ENCODE measurements at regions not wholly inside any gene's neighbourhood (a gene's known extent, or its start where the extent isn't known, plus 50 kb on each side); places are given as distances from the start of the nearest gene placed in this dataset.
A peak's percentile ranks its signal among the peaks of the same experiment; 100 is the strongest.

DNA sequence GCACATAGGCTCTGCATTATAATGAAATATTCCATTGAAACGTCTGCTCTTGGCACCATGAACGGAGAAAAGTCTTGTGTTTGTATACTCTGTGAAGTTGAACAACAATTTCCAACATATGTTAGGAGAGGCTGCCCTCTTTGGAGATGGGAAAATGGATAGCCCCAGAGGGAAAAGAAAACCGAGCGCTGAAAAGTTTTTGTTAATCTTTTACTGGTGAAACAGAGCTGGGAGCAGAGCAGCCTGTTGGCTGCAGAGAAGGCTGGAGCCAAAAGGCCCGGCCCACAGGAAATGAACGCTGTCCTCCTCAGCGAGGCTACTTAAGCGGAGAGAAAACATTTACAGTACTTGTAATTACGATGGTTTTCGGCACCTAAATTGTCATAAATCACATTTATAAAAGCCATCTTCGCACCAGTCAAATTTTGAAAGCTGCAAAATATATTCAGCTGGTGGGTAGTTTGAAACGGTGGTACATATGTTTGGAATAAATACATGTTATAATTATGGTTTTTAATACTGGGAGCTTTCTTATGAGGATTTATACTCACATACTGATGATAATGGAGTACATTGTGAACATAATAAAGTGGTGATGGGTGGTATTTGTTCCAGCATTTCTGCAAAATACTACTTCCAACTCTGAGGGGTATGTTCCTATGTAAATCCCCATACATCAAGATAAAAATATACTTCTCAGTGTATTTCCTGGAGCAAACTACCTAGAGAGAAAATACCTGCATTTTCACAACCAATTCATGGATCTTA lies 129.6 kb upstream of the CNTLN start:
- Histone ChIP-seq H3K27ac (ENCODE audit: low read depth) (no peak overlapping the region), H3K36me3 (ENCODE audit: insufficient read depth) (no peaks in the 10 kb centered on the region), H3K4me1 (ENCODE audit: insufficient read depth) (no peaks in the 10 kb centered on the region), H3K4me3 (ENCODE audit: low read depth, low read length) (no peak overlapping the region)
- WGBS = 6% methylated on average over 12 of the region's 12 CpGs
- DNase-seq (ENCODE audit: extremely low spot score) = peak; percentile 73

GRCh38 chr9:17004500-17004899 lies 130.3 kb upstream of the CNTLN start:
- DNase-seq (ENCODE audit: extremely low spot score) = no peak
- H3K36me3 ChIP-seq (ENCODE audit: insufficient read depth) = no peaks in the 10 kb centered on the region
- WGBS = 36% methylated on average over 5 of the region's 5 CpGs
- no peak overlapping the region for H3K4me3 ChIP-seq (ENCODE audit: low read depth, low read length)
- no peaks in the 10 kb centered on the region for H3K4me1 ChIP-seq (ENCODE audit: insufficient read depth)
- H3K27ac ChIP-seq (ENCODE audit: low read depth) = no peak overlapping the region

GRCh38 chr9:17003576-17004240 lies 131.1 kb upstream of the CNTLN start:
- H3K27ac ChIP-seq (ENCODE audit: low read depth) = no peak overlapping the region
- WGBS = 83% methylated on average over 1 of the region's 1 CpG
- H3K4me3 ChIP-seq (ENCODE audit: low read depth, low read length) = no peak overlapping the region
- DNase-seq (ENCODE audit: extremely low spot score) = no peak
- no peaks in the 10 kb centered on the region for H3K4me1 ChIP-seq (ENCODE audit: insufficient read depth)
- H3K36me3 ChIP-seq (ENCODE audit: insufficient read depth) = no peaks in the 10 kb centered on the region

DNA sequence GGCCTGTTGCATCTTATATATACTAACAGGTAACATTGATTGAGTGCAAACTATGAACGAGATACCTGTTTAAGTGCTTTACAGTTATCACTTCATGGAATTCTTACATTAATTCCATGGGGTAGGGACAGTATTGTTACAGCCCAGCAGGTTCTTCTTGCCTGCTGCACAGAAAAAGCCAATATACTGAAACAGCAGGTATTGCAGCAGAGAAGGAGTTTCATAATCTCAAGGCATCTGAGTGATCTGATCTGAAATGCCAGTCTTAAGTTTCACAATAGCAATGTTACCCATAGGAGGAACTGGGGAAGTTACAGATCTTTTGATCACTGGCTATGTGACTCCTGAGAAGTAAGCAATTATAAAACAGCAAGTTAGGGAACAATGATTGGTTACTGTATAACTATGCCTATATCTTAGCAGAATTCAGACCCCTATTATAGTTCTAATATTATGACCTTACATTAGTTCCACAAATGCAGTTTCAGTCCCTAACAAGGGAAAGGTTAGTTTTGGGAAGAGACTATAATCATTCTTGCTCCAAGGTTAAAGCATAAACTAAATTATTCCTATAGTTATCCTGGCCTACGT lies 126.5 kb upstream of the BNC2 start:
- DNase-seq (ENCODE audit: extremely low spot score) = no peak
- no peaks in the 10 kb centered on the region for H3K36me3 ChIP-seq (ENCODE audit: insufficient read depth)
- H3K4me3 ChIP-seq (ENCODE audit: low read depth, low read length) = no peak overlapping the region
- 97% methylated on average over 2 of the region's 2 CpGs for WGBS
- H3K4me1 ChIP-seq (ENCODE audit: insufficient read depth) = no peaks in the 10 kb centered on the region
- no peak overlapping the region for H3K27ac ChIP-seq (ENCODE audit: low read depth)

GRCh38 chr9:16992138-16992537 lies 121.7 kb upstream of the BNC2 start:
- no peak overlapping the region for H3K27ac ChIP-seq (ENCODE audit: low read depth)
- no peaks in the 10 kb centered on the region for H3K36me3 ChIP-seq (ENCODE audit: insufficient read depth)
- no peaks in the 10 kb centered on the region for H3K4me1 ChIP-seq (ENCODE audit: insufficient read depth)
- DNase-seq (ENCODE audit: extremely low spot score) = no peak
- WGBS = 61% methylated on average over 2 of the region's 2 CpGs
- no peak overlapping the region for H3K4me3 ChIP-seq (ENCODE audit: low read depth, low read length)

- Histone ChIP-seq H3K27ac (ENCODE audit: low read depth) (no peak overlapping the region), H3K4me1 (ENCODE audit: insufficient read depth) (no peaks in the 10 kb centered on the region), H3K36me3 (ENCODE audit: insufficient read depth) (no peaks in the 10 kb centered on the region), H3K4me3 (ENCODE audit: low read depth, low read length) (no peak overlapping the region)
- 66% methylated on average over 2 of the region's 2 CpGs for WGBS
- no peak for DNase-seq (ENCODE audit: extremely low spot score)
Observed at GRCh38 chr9:16987026-16987425, 116.6 kb upstream of the BNC2 start.

GRCh38 chr9:16986556-16986955 lies 116.1 kb upstream of the BNC2 start:
- WGBS = 29% methylated on average over 4 of the region's 4 CpGs
- H3K36me3 ChIP-seq (ENCODE audit: insufficient read depth) = no peaks in the 10 kb centered on the region

GRCh38 chr9:16985559-16986348 lies 115.3 kb upstream of the BNC2 start:
- 46% methylated on average over 12 of the region's 12 CpGs for WGBS
- H3K4me1 ChIP-seq (ENCODE audit: insufficient read depth) = no peaks in the 10 kb centered on the region
- DNase-seq (ENCODE audit: extremely low spot score) = no peak
- H3K36me3 ChIP-seq (ENCODE audit: insufficient read depth) = no peaks in the 10 kb centered on the region
- no peak overlapping the region for H3K27ac ChIP-seq (ENCODE audit: low read depth)
- H3K4me3 ChIP-seq (ENCODE audit: low read depth, low read length) = no peak overlapping the region

More at GRCh38 chr9:16986556-16986955, 116.1 kb upstream of the BNC2 start:
- Histone ChIP-seq H3K4me3 (ENCODE audit: low read depth, low read length) (no peak overlapping the region), H3K4me1 (ENCODE audit: insufficient read depth) (no peaks in the 10 kb centered on the region), H3K27ac (ENCODE audit: low read depth) (no peak overlapping the region)
- DNase-seq (ENCODE audit: extremely low spot score) = no peak

DNA sequence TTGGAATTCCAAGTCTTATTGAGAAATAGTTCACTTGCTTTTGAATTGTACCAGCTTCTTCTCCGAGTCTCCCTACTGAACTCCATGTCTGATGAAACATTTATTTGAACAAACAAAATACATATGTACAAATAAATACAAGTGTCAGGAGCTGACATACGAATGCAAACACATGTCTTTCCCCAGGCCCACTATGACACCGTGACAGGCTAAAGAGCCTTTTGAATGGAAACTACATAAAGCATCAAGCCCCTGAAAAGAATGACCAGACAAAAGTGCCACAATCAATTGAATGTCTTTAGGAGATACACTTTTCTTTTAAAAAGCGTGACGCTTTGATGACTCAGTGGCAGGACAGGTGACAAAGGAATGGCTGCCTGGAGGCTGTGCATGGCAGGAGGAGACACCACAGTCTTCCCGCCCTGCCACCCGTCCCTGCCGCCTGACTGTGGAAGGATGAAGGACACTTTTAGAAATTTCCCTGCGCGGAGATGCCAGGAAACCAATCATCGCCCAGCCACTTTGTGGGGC lies 112.4 kb upstream of the BNC2 start:
- Histone ChIP-seq H3K4me3 (ENCODE audit: low read depth, low read length) (no peak overlapping the region), H3K4me1 (ENCODE audit: insufficient read depth) (no peaks in the 10 kb centered on the region), H3K36me3 (ENCODE audit: insufficient read depth) (no peaks in the 10 kb centered on the region), H3K27ac (ENCODE audit: low read depth) (no peak overlapping the region)
- DNase-seq (ENCODE audit: extremely low spot score) = no peak
- 94% methylated on average over 11 of the region's 11 CpGs for WGBS

DNA sequence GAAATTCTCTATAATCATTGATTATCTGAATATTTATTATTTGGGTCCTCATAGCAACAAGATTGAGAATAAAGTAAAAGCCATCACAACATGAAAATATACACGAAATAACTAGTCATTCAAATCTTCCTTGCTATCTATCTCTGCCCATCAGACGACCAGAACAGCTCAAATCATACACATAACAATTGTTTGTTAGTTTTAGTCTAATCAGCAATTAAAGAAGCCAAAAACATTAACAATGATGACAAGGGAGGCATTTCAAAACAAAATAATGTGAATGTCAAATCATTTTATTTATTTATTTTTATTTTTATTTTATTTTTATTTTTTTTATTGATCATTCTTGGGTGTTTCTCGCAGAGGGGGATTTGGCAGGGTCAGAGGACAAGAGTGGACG lies 106.0 kb upstream of the BNC2 start:
- no peak overlapping the region for H3K4me3 ChIP-seq (ENCODE audit: low read depth, low read length)
- 89% methylated on average over 4 of the region's 4 CpGs for WGBS
- no peak overlapping the region for H3K27ac ChIP-seq (ENCODE audit: low read depth)
- H3K36me3 ChIP-seq (ENCODE audit: insufficient read depth) = no peaks in the 10 kb centered on the region
- H3K4me1 ChIP-seq (ENCODE audit: insufficient read depth) = no peaks in the 10 kb centered on the region
- DNase-seq (ENCODE audit: extremely low spot score) = no peak

DNA sequence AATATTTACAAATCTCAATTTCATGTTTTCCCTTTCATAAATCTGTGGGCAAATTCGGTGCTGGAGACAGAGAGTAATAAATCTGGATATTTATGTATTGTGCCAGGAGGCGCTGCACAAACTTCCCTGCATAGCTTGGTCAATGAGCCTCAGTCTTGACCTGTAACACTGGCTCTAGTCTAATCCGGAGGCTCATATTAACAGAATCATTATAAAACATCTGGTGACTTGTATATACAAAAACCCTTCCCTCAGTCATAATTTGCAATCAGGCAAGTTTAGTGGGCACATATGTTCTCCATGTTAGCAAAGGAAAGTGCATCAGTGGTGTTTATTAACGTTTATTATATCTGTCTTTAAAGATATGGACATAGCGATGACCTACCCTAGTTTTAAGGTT lies 104.0 kb upstream of the BNC2 start:
- H3K27ac ChIP-seq (ENCODE audit: low read depth) = no peak overlapping the region
- no peak overlapping the region for H3K4me3 ChIP-seq (ENCODE audit: low read depth, low read length)
- WGBS = 45% methylated on average over 5 of the region's 5 CpGs
- DNase-seq (ENCODE audit: extremely low spot score) = no peak
- no peaks in the 10 kb centered on the region for H3K4me1 ChIP-seq (ENCODE audit: insufficient read depth)
- no peaks in the 10 kb centered on the region for H3K36me3 ChIP-seq (ENCODE audit: insufficient read depth)

DNA sequence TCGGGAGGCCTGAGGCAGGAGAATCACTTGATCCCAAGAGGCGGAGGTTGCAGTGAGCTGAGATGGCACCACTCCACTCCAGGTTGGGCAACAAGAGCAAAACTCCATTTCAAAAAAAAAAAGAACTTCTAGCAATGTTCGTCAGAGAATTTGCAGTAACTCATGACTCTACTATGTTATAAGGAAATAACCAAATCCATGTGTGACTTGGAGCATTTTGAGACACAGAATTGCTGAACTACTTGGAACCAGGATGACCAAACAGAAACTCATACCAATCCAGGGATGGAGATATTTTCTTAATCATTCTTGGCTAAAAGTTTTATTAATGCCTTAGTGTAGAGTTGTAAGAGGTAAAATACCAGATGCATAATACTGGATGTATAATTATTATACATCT lies 99.9 kb upstream of the BNC2 start:
- DNase-seq (ENCODE audit: extremely low spot score) = no peak
- 94% methylated on average over 3 of the region's 3 CpGs for WGBS
- Histone ChIP-seq H3K36me3 (ENCODE audit: insufficient read depth) (no peaks in the 10 kb centered on the region), H3K4me3 (ENCODE audit: low read depth, low read length) (no peak overlapping the region), H3K27ac (ENCODE audit: low read depth) (no peak overlapping the region), H3K4me1 (ENCODE audit: insufficient read depth) (no peaks in the 10 kb centered on the region)

DNA sequence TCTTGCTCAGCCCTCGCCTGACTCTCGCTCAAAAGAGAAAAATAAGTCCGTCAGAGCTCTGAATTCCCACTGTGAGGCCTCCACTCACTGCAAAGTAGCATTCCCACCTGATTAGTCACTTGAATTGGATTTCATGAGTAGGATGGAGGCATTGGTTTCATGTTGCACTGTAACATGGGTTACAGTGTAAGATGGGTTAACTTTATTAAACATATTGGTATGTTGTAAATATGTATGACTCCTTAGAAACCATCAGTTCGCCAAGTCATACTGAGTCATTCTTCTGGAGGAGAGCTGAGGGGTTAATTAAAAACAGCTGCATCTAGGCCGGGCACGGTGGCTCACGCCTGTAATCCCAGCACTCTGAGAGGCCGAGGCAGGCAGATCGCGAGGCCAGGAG lies 93.8 kb upstream of the BNC2 start:
- Histone ChIP-seq H3K4me3 (ENCODE audit: low read depth, low read length) (no peak overlapping the region), H3K27ac (ENCODE audit: low read depth) (no peak overlapping the region), H3K4me1 (ENCODE audit: insufficient read depth) (no peaks in the 10 kb centered on the region), H3K36me3 (ENCODE audit: insufficient read depth) (no peaks in the 10 kb centered on the region)
- no peak for DNase-seq (ENCODE audit: extremely low spot score)
- 89% methylated on average over 10 of the region's 10 CpGs for WGBS

All from urinary bladder (tissue), 3 donors.